ENCODE measurements at regions not wholly inside any gene's neighbourhood (a gene's known extent, or its start where the extent isn't known, plus 50 kb on each side); places are given as distances from the start of the nearest gene placed in this dataset.

- RAD21 ChIA-PET (ENCODE audit: low non-redundant PET in 1 of 2, low total read pairs in 2 of 2, uncharacterized antibody in 2 of 2, unreplicated experiment in 2 of 2): no interaction called here
- Histone ChIP-seq H3K36me3 (ENCODE audit: control insufficient read depth in 1 of 2, insufficient read depth in 2 of 2, low read length in 2 of 2) (no peaks in the 10 kb centered on the region), H3K27me3 (ENCODE audit: insufficient read depth, low read length) (no peaks in the 10 kb centered on the region), H3K79me2 (ENCODE audit: insufficient read depth, low read length) (no peaks in the 10 kb centered on the region), H3K9me3 (ENCODE audit: control insufficient read depth in 1 of 2, insufficient read depth in 1 of 2, low read depth in 1 of 2, low read length in 2 of 2) (no peaks in the 10 kb centered on the region), H2AFZ (ENCODE audit: low read depth, low read length, poor library complexity, severe bottlenecking) (no peak overlapping the region), H3K4me2 (ENCODE audit: low read length) (no peak overlapping the region), H3K27ac (ENCODE audit: low read depth, low read length) (no peak overlapping the region), H3K9ac (ENCODE audit: low read length) (no peak overlapping the region), H3K4me1 (ENCODE audit: control insufficient read depth in 1 of 2, insufficient read depth in 2 of 2, low read length in 2 of 2) (no peaks in the 10 kb centered on the region), H4K20me1 (ENCODE audit: insufficient read depth) (no peaks in the 10 kb centered on the region), H3K9me2 (ENCODE audit: insufficient read depth) (no peaks in the 10 kb centered on the region), H3K4me3 (replicated peaks in 1 of 2; ENCODE audit: low read depth in 1 of 2, low read length in 2 of 2) (no peak overlapping the region)
- CTCF ChIA-PET: no interaction called here
- DNase-seq (ENCODE audit: low read depth, low spot score) (no peak), ATAC-seq (no peak)
- BruUV-seq (replicated peaks): no TSS peak
- TF ChIP-seq ATF3 (IDR thresholded peaks at IDR 0.05) (no peak), EGR1 (IDR thresholded peaks at IDR 0.05; ENCODE audit: low read depth) (no peak), ZNF274 (IDR thresholded peaks at IDR 0.05; ENCODE audit: low read depth, low read length) (no peak), SRF (IDR thresholded peaks at IDR 0.05; ENCODE audit: low read depth) (no peak), ZBTB33 (IDR thresholded peaks at IDR 0.05; ENCODE audit: extremely low read depth, insufficient replicate concordance, low read length) (no peak), EZH2 (IDR thresholded peaks at IDR 0.05) (no peak), CEBPB (IDR thresholded peaks at IDR 0.05; ENCODE audit: low read depth) (no peak), SIN3A (IDR thresholded peaks at IDR 0.05; ENCODE audit: low read depth) (no peak), REST (IDR thresholded peaks at IDR 0.05; ENCODE audit: low read depth) (no peak), EZH2phosphoT487 (IDR thresholded peaks at IDR 0.05; ENCODE audit: borderline replicate concordance) (no peak), CTCF (IDR thresholded peaks at IDR 0.05 in 2 of 3, conservative IDR thresholded peaks at IDR 0.05 in 1 of 3; ENCODE audit: borderline replicate concordance in 1 of 3, insufficient read depth in 1 of 3, low read depth in 2 of 3, low read length in 2 of 3) (no peak), FOSL1 (IDR thresholded peaks at IDR 0.05; ENCODE audit: low read depth) (no peak), SP1 (IDR thresholded peaks at IDR 0.05; ENCODE audit: low read depth) (no peak), RAD21 (IDR thresholded peaks at IDR 0.05; ENCODE audit: low read depth) (no peak), ZFX (IDR thresholded peaks at IDR 0.05) (no peak), MAX (IDR thresholded peaks at IDR 0.05) (no peak), POLR2A (IDR thresholded peaks at IDR 0.05; ENCODE audit: borderline replicate concordance, extremely low read depth, insufficient read depth, insufficient read length) (no peak), YY1 (IDR thresholded peaks at IDR 0.05; ENCODE audit: extremely low read depth, insufficient replicate concordance, low read depth, low read length) (no peak), CBX3 (IDR thresholded peaks at IDR 0.05; ENCODE audit: low read depth) (no peak), ELF1 (IDR thresholded peaks at IDR 0.05; ENCODE audit: borderline replicate concordance, low read depth) (no peak)
- POLR2A ChIA-PET: no interaction called here
- intact Hi-C loops (cut with micrococcal nuclease): no loop called here
Observed at GRCh38 chr7:18393465-18394118, 102.0 kb upstream of the HDAC9 start.
